HEK293T (cell line): ENCODE measurements at regions not wholly inside any gene's neighbourhood (a gene's known extent, or its start where the extent isn't known, plus 50 kb on each side); places are given as distances from the start of the nearest gene placed in this dataset.

ENCODE experiments used
- BHLHE40 ChIP-seq: fragments of 450-650 bp; IDR thresholded peaks from 2 replicates; pipeline ENCODE4 v1.6.1; 2016; ENCODE audit warnings: mild to moderate bottlenecking, moderate library complexity, borderline replicate concordance
- ELF4 ChIP-seq: fragments of 450-650 bp; IDR thresholded peaks from 2 replicates; pipeline ENCODE4 v1.6.1; 2017; ENCODE audit warnings: antibody characterized with exemption
- FOXA1 ChIP-seq: fragments of 450-650 bp; IDR thresholded peaks from 2 replicates; pipeline ENCODE4 v1.6.1; 2016; ENCODE audit warnings: mild to moderate bottlenecking
- SP1 ChIP-seq: fragments of 450-650 bp; IDR thresholded peaks from 2 replicates; pipeline ENCODE4 v1.6.1; 2017
- ZNF384 ChIP-seq: fragments of 450-650 bp; IDR thresholded peaks from 2 replicates; pipeline ENCODE4 v1.6.1; 2016

DNA sequence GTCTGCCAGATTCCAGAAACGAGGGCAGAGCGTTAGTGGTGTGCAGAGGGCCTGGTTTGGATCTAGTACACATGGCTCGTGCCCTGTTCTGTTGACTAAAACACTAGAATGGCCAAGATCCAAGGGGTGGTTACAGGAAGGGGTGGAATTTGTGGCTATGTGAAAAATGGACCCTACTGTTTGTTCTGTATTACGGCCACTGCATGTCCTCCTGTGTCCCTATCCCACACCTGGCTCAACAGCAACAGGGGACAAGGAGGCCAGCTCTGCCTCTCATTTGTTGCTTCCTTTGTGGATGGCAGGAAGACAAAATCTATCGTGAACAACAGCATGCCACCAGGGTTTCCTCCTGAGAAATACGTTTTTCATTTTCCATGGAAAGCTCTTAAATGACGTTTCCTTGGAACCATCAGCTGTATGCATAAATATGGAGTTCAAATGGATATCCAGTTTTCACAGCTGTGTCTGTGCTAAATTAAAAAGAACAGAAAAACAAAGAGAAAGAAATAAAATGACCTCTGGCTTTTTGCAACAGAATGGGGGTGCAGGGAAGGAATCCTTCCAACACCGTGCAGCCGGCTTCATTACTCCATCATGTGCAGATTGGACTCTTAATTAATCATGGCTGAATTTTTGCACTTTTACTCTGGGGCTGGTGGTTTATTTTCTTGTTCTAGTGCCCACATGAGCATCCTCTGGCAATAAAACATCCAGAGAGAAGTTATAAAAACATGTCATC lies 318.9 kb downstream of the CXCL12 start:
- TF ChIP-seq ZNF384 (no peak), FOXA1 (no peak), BHLHE40 (no peak), SP1 (no peak), ELF4 (no peak)
